Fibroblast of villous mesenchyme (primary cell): ENCODE measurements at regions not wholly inside any gene's neighbourhood (a gene's known extent, or its start where the extent isn't known, plus 50 kb on each side); places are given as distances from the start of the nearest gene placed in this dataset.

Experiments used
- DNase-seq: peaks from one replicate; pipeline ENCODE4 v3.0.0-alpha.2; 2010; ENCODE audit warnings: low read depth
- H3K4me3 ChIP-seq: 2 replicates; pipeline ENCODE4 v1.5.1; 2011; ENCODE audit warnings: low read depth, mild to moderate bottlenecking, low read length
- CTCF ChIP-seq: IDR thresholded peaks from 2 replicates; pipeline ENCODE4 v1.5.1; 2012; ENCODE audit warnings: low read depth, mild to moderate bottlenecking, low read length; ENCODE audit not compliant: insufficient read depth

- no peak for TF ChIP-seq CTCF
- no peak for DNase-seq
Observed at GRCh38 chr3:145780301-145780700, 380.7 kb downstream of the PLOD2 start.

GRCh38 chr3:145785668-145786067 is 375.3 kb downstream of the PLOD2 start:
- no peak overlapping the region for H3K4me3 ChIP-seq
- no peak for TF ChIP-seq CTCF
- no peak for DNase-seq

More at GRCh38 chr3:145780301-145780700, 380.7 kb downstream of the PLOD2 start:
- no peak overlapping the region for H3K4me3 ChIP-seq

GRCh38 chr3:145798007-145798406 is 363.0 kb downstream of the PLOD2 start:
- no peak overlapping the region for H3K4me3 ChIP-seq
- DNase-seq, result no peak
- TF ChIP-seq CTCF, result no peak

GRCh38 chr3:145798696-145799537 is 362.1 kb downstream of the PLOD2 start:
- no peak for DNase-seq
- H3K4me3 ChIP-seq, result no peak overlapping the region
- no peak for TF ChIP-seq CTCF

- H3K4me3 ChIP-seq, result no peak overlapping the region
- DNase-seq, result no peak
- no peak for TF ChIP-seq CTCF
Observed at GRCh38 chr3:145801696-145802095, 359.3 kb downstream of the PLOD2 start.

- peak; percentile 29 for TF ChIP-seq CTCF
- DNase-seq, result peak; percentile 18
- H3K4me3 ChIP-seq, result no peak overlapping the region
Observed at GRCh38 chr3:145807990-145808389, 353.0 kb downstream of the PLOD2 start.

GRCh38 chr3:145812391-145812790 is 348.6 kb downstream of the PLOD2 start:
- no peak for DNase-seq
- no peak for TF ChIP-seq CTCF
- H3K4me3 ChIP-seq, result no peak overlapping the region
